GM12873 (cell line): ENCODE measurements at regions not wholly inside any gene's neighbourhood (a gene's known extent, or its start where the extent isn't known, plus 50 kb on each side); places are given as distances from the start of the nearest gene placed in this dataset.

Experiments
- CTCF ChIP-seq: IDR thresholded peaks from 2 replicates; pipeline ENCODE4 v1.5.1; 2012; ENCODE audit warnings: low read depth, mild to moderate bottlenecking, moderate library complexity, low read length, control low read depth; ENCODE audit not compliant: insufficient read depth; ENCODE audit errors: missing control alignments

GRCh38 chr12:34203866-34204620, 181.7 kb downstream of the ALG10 start:
- TF ChIP-seq CTCF: no peak

DNA sequence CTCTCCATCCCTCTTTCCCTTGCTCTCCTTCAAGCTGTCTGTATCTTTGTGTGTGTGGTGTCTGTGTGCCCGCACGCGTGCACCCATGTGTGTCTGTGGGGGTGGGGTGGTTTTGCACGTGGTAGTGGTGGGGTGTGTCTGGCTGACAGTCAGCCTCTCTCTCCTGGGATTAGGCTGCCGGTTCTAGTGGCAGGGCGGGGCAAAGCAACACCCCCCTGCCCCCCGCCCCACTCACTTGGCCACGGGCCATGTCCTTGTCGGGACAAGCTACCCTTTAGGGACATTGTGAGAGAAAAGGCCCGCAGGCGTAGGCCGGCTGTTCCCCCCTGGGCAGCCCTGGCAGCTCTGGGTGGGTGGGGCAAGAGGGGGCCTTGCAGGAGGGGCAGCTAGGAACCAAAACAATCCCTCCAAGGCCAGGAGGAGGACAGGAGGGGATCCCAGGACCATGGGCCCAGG, 182.6 kb downstream of the ALG10 start:
- TF ChIP-seq CTCF: no peak

- TF ChIP-seq CTCF: no peak
These were observed 183.1 kb downstream of the ALG10 start for GRCh38 chr12:34205401-34205800.

DNA sequence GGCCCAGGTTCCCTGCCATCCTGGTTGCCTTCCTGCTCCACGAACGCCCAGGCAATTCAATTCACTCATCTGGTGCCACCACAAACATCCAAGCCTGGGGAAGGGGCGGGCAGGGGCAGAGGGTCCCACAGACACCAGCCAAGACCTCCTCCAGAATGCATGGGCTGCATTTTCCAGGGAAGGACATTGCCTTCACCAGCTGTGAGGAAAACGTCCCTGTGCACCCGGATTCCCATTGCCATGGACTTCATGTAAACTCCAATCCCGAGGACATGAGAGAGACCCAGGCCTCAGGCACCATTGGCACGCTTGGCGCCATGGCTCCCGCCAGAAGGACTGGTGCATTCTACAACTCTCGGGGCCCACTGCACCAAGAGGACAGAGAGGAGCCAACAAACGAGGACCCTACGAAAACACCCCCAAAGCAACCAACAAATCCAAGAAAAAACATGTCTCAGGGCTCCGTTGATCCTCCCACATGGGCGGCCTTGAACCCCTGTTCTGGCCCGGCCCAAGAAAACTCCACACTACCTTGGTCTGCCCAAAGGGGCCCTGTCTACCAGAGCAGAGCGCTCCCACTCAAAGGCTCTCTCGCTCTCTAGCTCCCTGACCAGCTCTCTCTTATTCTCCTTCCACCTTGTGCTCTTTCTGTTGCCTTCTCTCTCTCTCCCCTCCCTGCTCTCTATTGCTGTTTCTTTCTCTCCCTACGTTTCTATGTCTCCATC, 183.9 kb downstream of the ALG10 start:
- no peak for TF ChIP-seq CTCF

GRCh38 chr12:34207858-34208257, 185.6 kb downstream of the ALG10 start:
- no peak for TF ChIP-seq CTCF

DNA sequence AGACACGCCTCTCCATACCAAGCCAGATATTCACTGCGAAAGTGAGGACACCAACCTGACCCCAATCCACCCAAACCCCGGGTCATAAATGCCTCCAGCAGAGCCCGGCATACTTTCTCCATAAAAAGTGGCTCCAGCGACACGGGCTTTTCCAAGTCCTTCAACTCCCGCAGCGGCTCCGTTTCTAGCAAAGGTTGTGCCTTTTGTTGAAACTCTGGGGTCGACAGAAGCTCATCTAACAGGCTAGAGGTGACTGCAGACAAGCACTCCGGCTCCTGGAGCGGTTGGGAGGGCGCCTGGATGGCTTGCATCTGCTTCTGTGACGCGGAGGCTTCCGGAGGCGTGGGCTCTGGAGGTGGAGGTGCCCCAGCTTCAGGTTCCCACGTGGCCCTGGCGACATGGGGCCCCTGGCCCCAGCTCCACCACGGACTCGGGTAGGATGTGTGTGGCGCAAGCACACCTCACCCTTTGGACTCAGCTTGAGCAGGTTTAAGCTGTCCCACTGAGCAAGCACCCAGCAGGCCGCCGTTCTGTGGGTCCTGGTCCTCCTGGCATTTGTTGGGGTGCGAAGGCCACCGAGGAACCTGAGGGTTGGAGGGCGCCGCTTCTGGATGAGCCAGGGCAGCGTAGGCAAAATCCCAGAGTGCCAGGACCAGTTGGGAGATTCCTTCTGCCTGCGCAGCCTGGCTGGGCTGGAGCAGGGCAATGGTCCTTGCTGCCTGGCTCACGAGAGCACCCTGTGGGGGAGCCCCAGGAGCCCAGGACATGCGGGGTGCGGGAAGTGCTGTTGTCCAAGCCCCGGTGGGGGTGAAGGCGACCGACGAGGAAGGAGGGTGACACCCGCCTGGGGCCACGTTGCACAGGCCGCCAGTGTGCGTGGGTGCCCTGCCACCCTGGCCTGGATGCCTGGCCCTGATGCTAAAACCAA, 186.3 kb downstream of the ALG10 start:
- no peak for TF ChIP-seq CTCF
